ENCODE measurements at regions not wholly inside any gene's neighbourhood (a gene's known extent, or its start where the extent isn't known, plus 50 kb on each side); places are given as distances from the start of the nearest gene placed in this dataset.
A peak's percentile ranks its signal among the peaks of the same experiment; 100 is the strongest.

DNA sequence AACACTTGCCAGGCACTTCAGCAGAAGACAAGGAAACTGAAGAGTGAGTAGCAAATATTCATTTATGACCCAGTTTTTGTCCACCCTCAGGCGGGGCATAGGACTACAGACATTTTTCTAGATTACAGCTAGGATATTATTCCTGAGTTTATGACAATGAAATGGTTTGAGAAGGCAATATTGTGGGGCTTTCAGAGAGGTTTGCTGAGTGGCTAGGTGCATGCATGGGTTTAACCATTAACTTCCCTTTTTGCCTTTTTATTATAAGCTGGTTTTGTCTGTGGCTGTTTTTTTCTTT, 104.0 kb upstream of the BCAT1 start:
- WGBS: 61% methylated on average over 1 of the region's 1 CpG
- no peaks in the 10 kb centered on the region for H3K27me3 ChIP-seq
- no peaks in the 10 kb centered on the region for H3K36me3 ChIP-seq
- no peak for DNase-seq (ENCODE audit: low spot score in 2 of 2)
- H3K9me3 ChIP-seq: no peaks in the 10 kb centered on the region
- peaks cover 31% of the 10 kb centered on the region for H3K4me1 ChIP-seq
- peak overlapping the region; percentile 2 for H3K27ac ChIP-seq
- no peak for TF ChIP-seq EP300 (IDR thresholded peaks at IDR 0.05)
- TF ChIP-seq, protein P1, sequence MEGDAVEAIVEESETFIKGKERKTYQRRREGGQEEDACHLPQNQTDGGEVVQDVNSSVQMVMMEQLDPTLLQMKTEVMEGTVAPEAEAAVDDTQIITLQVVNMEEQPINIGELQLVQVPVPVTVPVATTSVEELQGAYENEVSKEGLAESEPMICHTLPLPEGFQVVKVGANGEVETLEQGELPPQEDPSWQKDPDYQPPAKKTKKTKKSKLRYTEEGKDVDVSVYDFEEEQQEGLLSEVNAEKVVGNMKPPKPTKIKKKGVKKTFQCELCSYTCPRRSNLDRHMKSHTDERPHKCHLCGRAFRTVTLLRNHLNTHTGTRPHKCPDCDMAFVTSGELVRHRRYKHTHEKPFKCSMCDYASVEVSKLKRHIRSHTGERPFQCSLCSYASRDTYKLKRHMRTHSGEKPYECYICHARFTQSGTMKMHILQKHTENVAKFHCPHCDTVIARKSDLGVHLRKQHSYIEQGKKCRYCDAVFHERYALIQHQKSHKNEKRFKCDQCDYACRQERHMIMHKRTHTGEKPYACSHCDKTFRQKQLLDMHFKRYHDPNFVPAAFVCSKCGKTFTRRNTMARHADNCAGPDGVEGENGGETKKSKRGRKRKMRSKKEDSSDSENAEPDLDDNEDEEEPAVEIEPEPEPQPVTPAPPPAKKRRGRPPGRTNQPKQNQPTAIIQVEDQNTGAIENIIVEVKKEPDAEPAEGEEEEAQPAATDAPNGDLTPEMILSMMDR (IDR thresholded peaks at IDR 0.05): no peak
- TF ChIP-seq POLR2A (IDR thresholded peaks at IDR 0.05): no peak
- no peak for TF ChIP-seq POLR2AphosphoS5 (IDR thresholded peaks at IDR 0.05)
- H3K4me3 ChIP-seq: peak overlapping the region; percentile 37

DNA sequence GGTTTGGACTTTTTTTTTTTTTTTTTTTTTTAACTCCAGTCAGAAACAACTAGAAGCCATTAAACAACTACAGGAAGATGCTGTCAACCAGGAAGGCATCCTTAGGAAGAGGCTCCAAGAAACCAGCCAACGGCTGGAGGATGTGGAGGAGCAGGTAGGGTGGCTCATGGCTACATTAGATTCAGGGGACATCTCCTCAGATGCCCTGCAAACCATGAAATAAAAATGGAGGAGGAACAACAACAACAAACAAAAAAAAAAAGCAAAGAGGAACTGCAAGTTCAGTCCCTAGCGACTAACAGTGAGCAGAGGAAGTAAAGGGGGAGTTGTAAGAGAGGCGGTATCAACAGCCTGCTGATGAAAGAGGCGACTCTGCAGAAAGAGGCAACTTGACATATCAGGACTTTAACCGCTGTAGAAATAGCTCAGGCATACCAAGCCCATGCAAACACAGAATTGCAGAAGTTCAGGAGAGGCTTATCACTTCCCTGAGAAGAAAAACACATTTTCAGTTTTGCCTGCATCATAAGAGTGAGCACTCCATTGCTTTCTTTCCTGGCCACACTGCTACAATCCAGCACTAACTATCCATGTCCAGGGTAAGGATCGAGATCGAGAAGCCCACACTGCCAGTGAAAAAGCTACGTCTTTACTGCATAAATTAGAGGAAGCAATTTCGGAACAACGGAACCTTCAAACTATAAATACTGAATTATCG, 103.5 kb upstream of the BCAT1 start:
- H3K27ac ChIP-seq: peak overlapping the region; percentile 2
- H3K27me3 ChIP-seq: no peaks in the 10 kb centered on the region
- DNase-seq (ENCODE audit: low spot score in 2 of 2): no peak
- 60% methylated on average over 11 of the region's 11 CpGs for WGBS
- TF ChIP-seq POLR2AphosphoS5 (IDR thresholded peaks at IDR 0.05): no peak
- no peak for TF ChIP-seq EP300 (IDR thresholded peaks at IDR 0.05)
- TF ChIP-seq, protein P1 (IDR thresholded peaks at IDR 0.05): no peak
- no peak for TF ChIP-seq POLR2A (IDR thresholded peaks at IDR 0.05)
- H3K4me1 ChIP-seq: peaks cover 31% of the 10 kb centered on the region
- H3K4me3 ChIP-seq: peak overlapping the region; percentile 37
- no peaks in the 10 kb centered on the region for H3K9me3 ChIP-seq
- H3K36me3 ChIP-seq: no peaks in the 10 kb centered on the region

DNA sequence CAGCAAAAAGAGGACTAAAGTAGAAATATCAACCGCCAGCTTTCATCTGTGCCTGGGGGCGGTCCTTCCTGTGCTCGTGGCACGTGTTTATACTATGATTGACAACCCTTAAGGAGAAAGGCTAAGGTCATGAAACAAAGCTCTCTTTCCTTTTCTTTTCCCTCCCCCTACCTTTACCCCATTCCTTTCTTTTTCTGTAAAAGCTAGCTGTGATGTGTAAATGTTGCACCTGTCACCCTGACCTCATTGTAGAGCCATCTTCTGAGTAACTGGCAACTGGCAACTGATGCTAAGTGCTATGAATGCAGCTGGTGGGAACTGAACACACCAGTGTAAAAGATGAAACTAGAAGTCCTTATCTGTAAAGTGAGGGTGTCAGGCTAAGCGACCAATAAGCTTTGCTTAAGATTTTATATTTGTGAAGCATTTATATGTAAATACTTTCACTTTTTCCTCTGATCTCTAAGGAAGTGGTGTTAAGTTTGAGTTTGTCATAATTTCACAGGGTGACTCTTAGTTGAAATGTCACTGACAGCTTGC, 102.8 kb upstream of the BCAT1 start:
- H3K4me1 ChIP-seq: peaks cover 31% of the 10 kb centered on the region
- no peak for DNase-seq (ENCODE audit: low spot score in 2 of 2)
- peaks cover under 1% of the 10 kb centered on the region for H3K9me3 ChIP-seq
- H3K4me3 ChIP-seq: peak overlapping the region; percentile 37
- no peaks in the 10 kb centered on the region for H3K27me3 ChIP-seq
- no peak for TF ChIP-seq POLR2A (IDR thresholded peaks at IDR 0.05)
- TF ChIP-seq, protein P1 (IDR thresholded peaks at IDR 0.05): no peak
- TF ChIP-seq POLR2AphosphoS5 (IDR thresholded peaks at IDR 0.05): no peak
- no peak for TF ChIP-seq EP300 (IDR thresholded peaks at IDR 0.05)
- H3K27ac ChIP-seq: no peak overlapping the region
- no peaks in the 10 kb centered on the region for H3K36me3 ChIP-seq
- 53% methylated on average over 5 of the region's 5 CpGs for WGBS

DNA sequence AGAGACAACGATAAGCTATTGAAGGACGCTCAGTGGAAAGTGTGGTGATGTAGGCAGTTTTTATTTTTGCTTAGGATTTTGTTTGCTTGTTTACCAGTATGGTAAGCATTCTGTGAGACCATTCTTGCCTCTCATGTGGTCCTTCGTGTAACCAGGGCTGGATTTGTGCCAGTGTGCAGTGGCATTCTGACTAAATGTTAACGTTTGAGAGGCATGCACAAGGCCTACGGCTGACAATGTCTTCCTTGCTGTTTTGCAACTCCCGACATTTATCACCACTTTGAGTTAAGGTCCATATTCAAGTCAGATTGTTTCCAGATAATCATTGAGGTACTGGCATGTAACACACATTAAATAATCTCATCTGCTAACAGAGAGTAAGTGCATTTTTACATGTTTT, 102.3 kb upstream of the BCAT1 start:
- Histone ChIP-seq H3K27me3 (no peaks in the 10 kb centered on the region), H3K4me1 (peaks cover 25% of the 10 kb centered on the region), H3K9me3 (peaks cover 6% of the 10 kb centered on the region), H3K27ac (no peak overlapping the region), H3K4me3 (no peak overlapping the region), H3K36me3 (no peaks in the 10 kb centered on the region)
- TF ChIP-seq POLR2A (IDR thresholded peaks at IDR 0.05) (no peak), POLR2AphosphoS5 (IDR thresholded peaks at IDR 0.05) (no peak), EP300 (IDR thresholded peaks at IDR 0.05) (no peak)
- DNase-seq (ENCODE audit: low spot score in 2 of 2): no peak
- WGBS: 58% methylated on average over 6 of the region's 6 CpGs

DNA sequence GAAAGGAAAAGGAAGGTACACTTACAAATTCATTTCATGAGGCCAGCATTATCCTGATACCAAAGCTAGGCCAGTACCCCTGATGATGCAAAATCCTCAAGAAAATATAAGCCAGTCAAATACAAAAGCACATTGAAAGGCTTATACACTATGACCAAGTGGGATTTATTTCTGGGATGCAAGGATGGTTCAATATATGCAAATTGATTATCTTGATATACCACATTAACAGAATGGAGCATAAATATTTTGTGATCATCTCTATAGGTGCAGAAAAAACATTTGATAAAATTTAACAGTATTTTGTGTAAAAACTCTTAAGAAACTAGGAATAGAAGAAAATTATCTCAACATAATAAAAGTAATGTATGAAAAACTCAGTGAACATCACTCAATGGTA, 97.0 kb upstream of the BCAT1 start:
- DNase-seq (ENCODE audit: low spot score in 2 of 2): no peak
- Histone ChIP-seq H3K36me3 (no peaks in the 10 kb centered on the region), H3K27me3 (no peaks in the 10 kb centered on the region), H3K27ac (no peak overlapping the region), H3K4me3 (no peak overlapping the region), H3K9me3 (peaks cover 7% of the 10 kb centered on the region), H3K4me1 (peaks cover 3% of the 10 kb centered on the region)
- TF ChIP-seq POLR2AphosphoS5 (IDR thresholded peaks at IDR 0.05): no peak
- TF ChIP-seq EP300 (IDR thresholded peaks at IDR 0.05): no peak
- TF ChIP-seq POLR2A (IDR thresholded peaks at IDR 0.05): no peak
- TF ChIP-seq, protein P1 (IDR thresholded peaks at IDR 0.05): no peak
